Femur (tissue), 1 donor: ENCODE measurements at regions not wholly inside any gene's neighbourhood (a gene's known extent, or its start where the extent isn't known, plus 50 kb on each side); places are given as distances from the start of the nearest gene placed in this dataset.

Experiments
- DNase-seq: peaks from one replicate; pipeline ENCODE4 v3.0.0-alpha.2; 2017

DNA sequence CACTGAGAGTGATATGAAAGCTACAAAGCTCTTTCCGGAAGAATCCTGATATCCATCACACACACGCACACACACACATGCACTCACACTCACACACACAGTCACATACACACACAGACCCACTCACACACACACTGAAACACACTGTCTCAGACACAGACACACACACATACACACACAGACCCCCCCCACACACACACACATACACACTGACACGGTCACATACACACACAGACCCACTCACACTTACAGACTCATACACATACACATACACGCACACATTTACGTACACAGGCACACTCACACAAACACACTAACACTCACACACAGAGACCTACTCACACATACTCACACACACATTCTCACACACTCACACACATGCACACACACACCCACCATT is 58.6 kb downstream of the LIG4 start:
- no peak for DNase-seq

DNA sequence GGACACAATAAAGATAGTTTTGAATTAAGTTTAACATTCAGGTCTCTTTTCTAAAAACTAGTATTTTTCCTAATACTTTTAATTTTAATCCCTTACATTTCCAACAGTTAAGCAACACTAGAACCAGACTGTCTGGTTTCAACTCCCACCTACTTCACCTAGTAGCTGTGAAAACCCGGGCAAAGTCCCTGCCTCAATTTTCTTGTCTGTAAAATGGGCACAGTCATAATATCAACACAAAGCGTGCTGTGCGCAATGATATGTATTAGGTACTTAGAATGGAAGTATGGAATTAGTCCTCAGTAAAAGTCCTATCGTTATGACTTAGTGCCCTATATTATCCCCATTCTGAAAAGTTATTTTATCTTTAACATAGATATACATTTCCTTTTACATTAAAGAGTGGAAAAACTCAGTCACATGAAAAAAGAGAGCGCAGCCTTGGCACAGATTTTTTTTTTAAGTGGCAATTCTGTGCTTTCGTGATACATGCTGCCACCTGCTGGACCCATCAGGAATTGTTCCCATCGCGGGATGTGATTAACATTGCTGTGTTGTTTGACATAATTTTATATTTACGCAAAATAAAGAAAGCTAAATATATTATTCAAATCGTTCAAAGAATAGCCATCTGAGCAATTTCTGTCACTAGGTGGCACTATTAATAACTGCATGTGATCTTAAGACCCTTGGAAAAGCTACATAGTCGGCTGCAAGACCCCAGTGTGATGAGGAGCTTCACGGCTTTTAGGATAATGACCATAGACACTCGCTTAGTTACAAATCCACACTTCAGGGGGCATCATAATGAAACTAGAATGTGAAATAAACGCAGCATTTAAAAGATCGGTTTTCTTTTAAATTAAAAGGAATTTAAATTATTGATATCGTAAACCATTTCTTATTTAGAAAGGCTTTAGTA is 59.9 kb downstream of the LIG4 start:
- peak; percentile 38 for DNase-seq

DNA sequence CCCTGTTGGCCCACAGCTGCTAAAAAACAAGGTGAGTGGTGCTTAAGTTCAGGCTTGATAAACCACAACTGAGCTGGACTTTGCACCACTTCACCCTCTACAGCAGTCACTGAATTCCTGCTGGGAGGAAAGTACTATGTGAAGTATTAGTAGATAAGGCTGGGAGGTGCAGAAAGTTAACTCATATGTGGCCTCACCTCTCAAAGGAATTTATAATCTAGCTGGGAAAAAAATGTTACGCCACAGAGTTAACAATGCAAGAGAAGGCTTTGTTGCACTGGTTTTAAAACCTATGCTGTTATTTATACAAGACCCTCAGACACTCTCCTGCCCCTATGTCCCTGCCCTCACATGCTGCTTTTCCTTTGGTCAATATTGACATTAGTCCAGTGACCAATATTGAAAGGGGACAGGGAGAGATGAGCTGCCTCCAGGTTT is 60.9 kb downstream of the LIG4 start:
- no peak for DNase-seq

DNA sequence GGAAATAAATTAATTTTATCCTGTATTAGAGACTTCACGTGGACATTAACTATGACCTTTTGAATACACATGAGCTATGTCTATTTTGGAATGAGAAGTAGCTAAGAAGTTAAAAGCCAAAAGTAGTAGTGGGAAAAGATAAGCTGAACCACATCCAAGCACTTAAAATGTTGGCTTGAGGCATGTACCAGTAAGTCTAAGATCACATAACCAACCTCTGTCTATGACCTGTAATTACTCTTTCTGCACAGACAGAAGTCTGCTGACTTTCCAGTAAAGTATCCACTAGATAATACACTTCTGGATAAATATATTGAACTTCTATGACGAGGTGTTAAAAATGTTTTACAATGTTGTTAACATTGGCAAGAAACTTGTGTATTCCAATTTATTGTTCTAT is 68.7 kb downstream of the LIG4 start:
- no peak for DNase-seq

DNA sequence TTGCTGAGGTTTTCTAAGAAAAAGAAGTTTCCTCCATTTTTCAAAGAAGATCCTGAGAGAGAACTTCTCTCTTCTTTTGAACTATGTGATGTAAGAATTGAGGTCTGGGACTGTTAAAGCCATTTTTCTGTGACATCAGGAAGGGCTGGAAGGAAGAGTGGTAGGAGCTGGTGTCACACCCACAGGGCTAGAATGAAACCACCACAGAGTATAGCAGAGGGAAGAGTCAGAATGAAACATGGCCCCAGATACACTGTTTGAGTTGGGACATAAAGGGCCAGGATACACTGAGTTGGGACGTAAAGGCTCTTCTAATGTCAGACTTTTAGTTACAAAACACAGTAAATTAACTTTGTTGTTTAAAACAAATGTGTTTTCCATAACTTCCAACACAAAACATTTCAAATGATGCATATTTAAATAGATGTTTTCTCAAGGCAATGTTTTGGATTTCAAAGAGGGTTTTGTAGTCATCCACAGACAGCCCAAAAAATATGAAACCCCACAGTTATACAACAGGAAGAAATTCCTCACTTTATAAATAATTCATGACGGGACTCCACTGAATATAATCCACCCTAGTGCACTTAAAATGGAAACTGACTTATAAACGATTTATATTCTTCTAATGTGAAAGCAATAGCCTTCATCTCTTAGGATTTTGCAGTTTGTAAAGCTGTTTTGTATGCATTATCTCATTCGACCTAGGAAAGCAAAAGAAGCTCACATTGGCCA is 72.5 kb downstream of the LIG4 start:
- DNase-seq: no peak

DNA sequence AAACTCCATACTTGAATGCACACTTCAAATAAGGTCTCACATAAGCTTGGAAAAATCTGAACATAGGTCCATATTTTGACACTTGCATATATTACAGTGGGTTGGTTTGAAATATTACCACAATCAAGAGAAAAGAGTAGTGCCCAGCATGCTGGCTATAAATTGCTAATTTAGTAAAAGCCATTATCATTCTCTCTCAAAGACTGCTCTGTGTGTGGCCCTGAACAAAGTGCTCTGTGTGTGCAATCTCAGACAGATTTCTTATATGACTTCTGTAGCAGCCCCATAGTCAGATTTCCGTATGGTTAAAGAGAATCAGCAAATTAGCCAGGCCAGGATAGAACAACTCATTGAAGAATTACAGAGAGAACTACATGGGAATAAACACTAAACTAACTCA is 78.2 kb downstream of the LIG4 start:
- no peak for DNase-seq

DNA sequence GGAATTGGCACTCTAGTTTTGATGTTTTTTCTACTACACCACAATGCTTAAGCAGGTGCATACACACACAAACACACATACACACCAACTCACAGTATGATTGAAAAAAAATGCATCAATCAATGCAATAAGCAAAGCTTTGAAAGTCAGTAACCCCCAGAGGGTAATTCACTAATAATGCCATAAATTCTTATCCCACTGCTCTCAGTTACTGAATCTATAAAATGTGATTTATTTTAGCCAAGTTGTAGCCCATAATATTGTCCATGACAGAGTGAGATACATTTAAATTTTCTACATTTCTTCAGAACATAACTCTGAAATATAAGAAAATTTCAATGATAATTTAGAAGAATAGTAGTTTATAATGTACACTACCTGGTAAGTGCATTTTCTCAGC is 87.9 kb downstream of the LIG4 start:
- DNase-seq: no peak

DNA sequence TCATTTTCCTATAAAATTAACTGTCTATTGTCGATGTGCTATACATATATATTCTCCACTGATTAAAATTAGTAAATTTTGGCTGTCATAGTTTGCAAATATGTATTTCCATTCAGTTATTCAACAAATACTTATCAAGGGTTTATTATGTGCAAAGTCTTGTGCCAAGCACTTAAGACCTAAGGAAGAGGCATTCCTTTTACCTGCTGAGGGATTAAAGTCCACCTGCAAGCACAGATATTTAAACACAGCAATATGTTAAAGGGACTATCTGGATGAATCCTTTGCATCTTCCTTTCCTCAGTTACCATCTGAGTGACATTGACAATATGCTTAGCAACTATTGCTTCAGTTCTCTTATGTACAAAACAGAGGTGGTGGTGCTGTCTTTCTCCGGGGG is 89.3 kb downstream of the LIG4 start:
- no peak for DNase-seq

DNA sequence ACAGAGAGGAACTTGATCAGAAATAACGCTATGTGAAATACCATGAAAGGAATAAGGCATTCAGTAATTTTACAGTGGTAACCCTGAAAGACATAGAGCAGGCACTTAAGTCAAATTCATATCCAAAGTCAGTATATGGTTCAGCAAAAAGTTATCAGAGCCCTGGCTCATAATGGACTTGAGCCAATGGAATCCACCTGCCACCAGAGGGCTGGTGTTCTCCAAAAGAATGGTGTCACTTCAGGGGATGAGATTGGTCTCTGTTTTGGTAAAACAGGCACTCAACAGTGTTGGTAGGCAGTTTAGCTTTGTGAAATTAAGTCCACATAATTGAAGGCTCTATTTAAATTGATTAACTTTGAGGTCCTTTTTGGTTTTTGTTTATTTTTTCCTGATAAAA is 93.9 kb downstream of the LIG4 start:
- DNase-seq: no peak

DNA sequence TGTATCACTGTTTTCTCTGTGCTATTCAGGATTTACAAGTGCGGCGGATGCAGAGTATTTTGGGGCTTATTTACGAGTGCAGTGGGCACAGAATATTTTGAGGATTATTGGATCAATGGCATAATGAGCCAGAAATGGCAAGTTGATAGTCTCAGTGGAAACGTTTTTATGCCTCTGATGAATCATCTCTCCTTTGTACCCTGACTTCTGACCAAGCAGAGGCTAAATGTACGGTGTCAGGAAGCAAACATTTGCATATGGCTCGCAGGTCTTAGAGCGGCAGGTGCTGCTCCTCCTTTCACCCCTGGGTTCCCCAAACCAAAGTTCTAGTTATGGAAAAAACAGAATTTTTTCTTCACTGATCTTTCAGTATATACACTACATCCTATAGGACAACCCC is 94.5 kb downstream of the LIG4 start:
- no peak for DNase-seq

DNA sequence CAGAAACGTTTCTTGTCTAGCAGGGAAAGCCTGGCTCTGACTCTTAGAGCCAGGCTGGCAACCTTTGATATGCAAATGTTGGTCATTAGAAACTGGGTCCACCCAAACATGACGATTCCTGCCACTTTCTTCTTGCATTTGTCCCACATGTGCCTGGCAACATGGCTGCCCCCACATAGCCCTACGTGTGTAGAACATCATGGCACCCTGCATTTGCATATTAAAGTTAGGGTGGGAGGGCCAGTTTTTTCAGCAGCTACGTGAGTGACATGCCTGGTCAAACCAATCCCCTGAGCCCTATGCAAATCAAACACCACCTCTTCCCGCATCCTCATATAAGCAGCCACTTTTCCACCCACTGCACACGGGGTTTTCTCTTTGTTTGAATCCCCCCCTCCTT is 95.0 kb downstream of the LIG4 start:
- DNase-seq: no peak

DNA sequence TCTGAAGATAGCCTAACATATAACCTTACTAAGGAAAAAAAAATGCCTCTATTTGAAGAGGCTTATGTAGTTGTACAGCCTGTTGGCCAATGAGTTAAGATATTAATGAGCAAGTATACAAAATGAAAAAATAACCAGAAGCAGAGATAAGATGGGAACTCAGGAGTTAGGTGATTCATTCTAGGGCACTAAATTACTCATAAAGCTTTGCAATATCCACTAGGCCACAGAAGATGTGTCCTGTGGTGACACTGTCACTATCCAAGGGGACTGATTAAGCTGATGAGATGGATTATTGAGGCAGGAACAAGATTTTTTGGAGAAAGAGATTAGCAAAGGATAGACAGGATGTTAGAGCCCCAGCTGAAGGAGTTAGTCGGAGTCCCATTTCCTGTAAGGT is 99.6 kb downstream of the LIG4 start:
- DNase-seq: no peak

DNA sequence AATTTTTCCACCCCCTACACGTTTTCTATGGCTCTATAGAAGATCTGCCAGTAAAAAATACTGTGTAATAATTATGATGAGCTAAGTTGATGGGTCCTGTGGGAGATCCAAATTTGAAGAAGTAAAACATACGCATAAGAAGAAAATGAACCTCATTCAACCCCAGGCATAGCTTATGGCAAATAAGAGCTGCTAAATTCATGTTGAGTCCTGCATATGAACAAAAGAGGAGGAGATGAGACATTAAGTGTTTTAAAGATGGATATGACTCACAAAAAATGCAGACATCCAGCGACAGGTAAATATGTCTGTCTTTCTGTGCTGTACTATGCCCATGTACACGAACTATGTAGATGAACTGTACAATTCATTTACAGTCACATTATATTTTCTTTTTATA is 101.9 kb downstream of the LIG4 start:
- DNase-seq: no peak

DNA sequence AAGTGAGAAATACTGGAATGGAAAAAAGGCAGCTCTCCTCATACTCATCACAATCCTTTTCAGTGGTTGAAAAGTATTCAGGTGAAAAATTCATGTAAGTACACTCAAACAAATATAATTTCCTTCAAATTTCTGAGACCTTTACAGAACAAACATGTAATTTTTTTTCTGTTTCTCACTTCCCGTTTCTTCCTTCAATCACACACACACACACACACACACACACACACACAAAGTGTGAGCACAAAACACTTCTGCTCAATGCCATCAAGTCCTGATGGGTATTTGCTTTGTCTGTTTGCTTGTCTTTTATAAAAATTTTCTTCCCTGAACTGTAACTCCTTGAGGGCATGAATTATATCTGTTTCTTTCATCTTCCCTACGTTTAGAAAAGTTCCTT is 110.6 kb downstream of the LIG4 start:
- DNase-seq: no peak

DNA sequence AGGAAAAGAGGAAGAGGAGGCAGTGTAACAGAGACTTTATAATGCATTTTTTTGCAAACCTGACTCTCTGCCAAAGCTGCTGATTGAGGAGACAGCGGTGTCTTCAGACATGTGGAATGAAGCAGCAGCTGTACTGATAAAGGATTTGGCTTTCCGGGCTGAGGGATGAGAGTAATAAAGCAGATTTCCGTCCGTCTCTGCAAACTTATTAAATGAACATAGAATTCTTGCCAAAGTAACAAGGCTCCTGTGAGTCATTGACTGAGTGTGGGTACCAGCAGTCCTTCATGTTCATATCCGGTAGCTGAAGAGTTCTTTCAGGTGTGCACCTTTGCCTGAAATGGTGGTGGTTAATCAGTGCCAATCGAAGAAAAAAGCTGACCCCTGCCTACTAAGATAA is 112.6 kb downstream of the LIG4 start:
- no peak for DNase-seq

DNA sequence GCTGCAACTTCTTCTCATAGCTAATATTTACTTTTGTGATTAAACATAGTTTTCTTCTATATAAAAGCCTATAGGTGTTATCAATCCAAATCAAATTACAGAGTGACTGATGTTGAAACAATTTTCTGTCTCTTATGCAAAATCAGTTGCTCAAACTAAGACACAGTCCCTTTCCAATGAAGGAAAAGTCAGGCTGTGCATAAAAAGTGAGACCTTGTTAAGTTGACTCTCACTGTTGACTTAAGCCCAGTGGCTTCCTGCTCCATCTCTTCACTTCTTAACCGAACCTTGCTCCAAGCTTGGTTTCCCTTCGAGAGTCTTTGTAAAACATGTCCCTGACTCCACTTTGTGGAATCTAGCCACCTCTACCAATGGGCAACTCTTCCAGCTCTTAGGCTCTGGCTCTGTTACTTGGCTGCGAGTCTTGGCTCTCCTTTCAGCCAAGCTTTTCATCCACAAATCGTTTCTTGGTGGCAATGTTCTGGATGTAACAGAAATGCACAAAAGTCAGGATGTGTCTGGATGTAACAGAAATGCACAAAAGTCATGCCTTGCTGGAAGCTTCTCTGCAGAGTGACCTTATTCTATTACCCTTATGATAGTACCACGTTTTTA is 118.9 kb downstream of the LIG4 start:
- no peak for DNase-seq

DNA sequence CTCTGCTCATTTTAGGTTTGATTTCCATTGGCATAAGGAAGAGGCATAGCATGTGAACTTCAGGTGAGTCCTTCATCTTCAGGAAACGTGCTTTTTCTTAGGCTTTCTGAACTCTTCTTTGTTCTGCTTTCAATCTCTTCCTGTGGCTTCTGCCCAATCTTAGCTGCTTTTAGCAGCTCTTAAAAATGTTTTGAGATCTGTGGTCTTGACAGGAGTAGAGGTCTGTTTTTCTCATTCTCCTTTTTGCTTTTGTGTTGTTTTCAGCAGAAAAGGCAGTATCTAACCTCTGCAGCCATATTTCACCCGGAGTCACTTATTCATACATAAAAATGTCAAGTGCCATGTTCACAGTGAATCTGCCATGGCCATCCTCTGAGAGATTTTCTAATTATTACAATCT is 120.3 kb downstream of the LIG4 start:
- no peak for DNase-seq

DNA sequence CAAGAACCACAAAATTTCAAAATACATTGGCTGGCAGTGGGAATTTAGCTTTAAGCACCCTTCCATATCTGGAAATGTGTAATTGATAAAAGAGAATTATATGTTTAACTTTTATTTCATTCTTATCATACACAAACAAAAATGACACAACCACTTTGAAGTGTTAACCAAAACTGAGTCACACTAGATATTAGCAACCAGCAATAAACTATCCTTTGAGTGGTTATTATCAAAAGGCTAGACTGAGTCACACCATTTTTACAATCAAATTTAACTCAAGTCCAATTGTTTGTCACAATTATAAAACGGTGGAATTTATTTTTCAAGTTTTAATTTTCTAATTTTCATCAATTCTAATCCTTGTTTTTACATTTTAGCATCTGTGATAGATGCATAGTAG is 121.7 kb downstream of the LIG4 start:
- DNase-seq: no peak

DNA sequence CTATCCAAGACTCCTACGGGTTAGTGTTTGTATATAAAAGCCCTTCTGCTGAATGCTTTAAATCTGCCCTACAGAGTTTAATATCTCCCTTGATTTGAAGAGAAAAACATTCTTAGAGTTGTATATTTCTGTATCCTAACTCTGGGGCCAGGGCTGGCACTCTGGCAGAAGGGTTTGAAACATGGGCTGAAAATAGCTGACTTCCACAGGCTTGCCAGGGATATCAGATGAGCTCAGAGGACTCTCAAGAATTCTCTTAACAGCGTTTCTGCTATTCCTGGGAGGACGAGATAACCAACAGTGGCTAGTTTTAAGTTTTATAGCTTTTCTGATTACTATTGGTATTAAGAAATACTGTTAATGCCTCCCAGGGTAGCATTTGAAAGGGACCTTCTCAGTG is 127.5 kb downstream of the LIG4 start:
- no peak for DNase-seq

DNA sequence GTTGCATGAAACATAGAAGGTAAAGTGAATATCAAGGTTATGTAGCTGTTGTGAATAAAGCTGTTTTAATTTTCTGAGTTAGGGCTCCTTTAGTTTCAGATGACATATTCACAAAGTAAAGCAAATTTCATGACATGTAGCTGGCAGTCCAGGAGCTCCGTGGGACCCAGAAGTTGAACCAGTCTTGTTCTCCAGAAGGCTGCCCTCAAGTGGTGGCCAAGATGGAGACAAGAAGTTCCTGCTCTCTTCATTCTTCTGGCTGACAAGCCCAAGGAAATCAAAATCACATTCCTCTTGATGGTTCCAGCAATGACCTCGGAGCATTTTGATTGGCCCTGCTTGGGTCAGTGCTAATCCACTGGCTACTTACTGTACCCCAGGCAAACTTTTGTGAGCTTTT is 128.7 kb downstream of the LIG4 start:
- no peak for DNase-seq

DNA sequence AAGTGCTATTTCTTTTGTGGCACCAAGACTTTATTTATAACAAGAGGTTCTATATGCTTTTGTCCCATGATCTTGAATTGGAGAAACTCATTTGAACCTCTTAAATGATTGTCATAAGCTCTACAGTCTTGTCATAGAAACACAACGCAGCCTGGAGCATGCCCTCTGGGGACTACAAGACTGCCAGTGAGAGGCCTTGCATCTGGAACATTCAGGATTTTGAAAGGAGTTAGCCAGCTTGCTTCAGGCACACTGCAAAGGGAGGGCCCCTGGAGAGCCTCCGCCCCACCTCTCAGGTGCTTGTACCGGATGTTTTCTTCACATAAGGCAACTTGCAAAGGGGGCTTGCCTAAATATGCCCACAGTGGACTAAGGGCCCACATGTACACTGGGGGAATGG is 130.5 kb downstream of the LIG4 start:
- DNase-seq: no peak

DNA sequence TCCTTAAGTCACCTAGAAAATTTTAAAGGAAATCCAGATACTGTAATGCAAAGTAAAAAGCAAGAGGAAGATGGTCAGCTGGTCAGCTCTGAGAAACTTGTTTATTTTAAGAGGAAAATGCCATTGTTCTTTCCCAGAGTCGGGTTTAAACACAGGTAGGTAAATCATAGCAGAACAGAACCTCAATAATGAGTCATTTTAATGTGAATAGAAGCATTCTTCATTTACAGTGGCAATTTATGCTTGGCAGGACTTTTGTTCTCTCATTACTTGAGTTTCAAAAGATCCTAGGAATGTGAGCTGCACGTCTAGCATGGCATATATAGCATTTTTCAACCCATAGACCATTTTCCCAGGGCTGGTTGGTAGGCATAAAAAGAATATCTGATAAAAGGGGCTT is 132.3 kb downstream of the LIG4 start:
- DNase-seq: no peak

DNA sequence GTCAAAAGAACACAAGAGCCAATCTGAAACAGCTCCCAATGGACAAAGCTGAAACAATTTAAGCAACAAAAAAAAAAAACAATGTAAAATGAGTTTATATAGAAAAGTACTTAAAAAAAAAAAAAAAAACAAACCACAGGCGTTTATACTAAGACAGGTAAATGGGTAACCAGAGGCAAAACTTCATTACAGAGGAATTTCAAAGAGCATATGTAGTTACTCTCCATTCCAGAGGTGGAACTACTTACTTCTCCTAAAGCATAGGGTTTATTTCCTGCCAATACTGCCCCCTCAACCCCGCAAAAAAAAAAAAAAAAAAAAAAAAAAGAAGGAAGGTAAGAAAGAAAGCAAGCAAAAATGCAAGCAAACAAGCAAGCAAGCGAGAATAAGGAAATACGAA is 132.9 kb downstream of the LIG4 start:
- DNase-seq: no peak

DNA sequence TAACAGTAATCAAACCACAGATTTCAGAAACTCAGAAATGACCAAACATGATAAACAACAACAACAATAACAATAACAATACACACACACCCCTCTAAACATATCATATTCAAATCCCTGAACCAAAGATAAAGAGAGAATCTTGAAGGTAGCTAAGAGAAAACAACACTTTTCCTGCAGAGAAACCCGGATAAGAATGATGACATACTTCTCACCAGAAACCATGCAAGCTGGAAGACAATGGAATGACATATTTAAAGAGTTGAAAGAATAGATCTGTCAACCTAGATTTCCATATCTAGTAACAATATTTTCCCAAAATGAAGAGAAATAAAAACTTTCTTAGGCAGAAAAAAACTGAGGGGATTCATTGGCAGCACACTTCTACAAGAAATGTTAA is 138.1 kb downstream of the LIG4 start:
- no peak for DNase-seq
